Dermis microvascular lymphatic vessel endothelial cell (primary cell): ENCODE measurements at regions not wholly inside any gene's neighbourhood (a gene's known extent, or its start where the extent isn't known, plus 50 kb on each side); places are given as distances from the start of the nearest gene placed in this dataset.
"Not testable (repeated sequence)": the region's sequence is repeated elsewhere in the genome, so short reads cannot be mapped to it uniquely, and the experiment has no call there.

Source experiments
- DNase-seq, 2 donors: peaks; one replicate each; pipeline versions ENCODE4 v3.0.0 to v3.0.0-alpha.2; 2010; ENCODE audit warnings: low read depth in 2 of 2

- DNase-seq, result no peak
Measured at GRCh38 chr12:102669056-102669455, 188.7 kb upstream of the IGF1 start.

GRCh38 chr12:102666176-102666575, 185.8 kb upstream of the IGF1 start:
- not testable (repeated sequence) for DNase-seq

- no peak for DNase-seq
Measured at GRCh38 chr12:102659200-102659911, 179.0 kb upstream of the IGF1 start.

GRCh38 chr12:102653406-102653805, 173.0 kb upstream of the IGF1 start:
- DNase-seq, result no peak

GRCh38 chr12:102652645-102653313, 172.4 kb upstream of the IGF1 start:
- no peak for DNase-seq

GRCh38 chr12:102645968-102646367, 165.6 kb upstream of the IGF1 start:
- DNase-seq, result no peak

- no peak for DNase-seq
Measured at GRCh38 chr12:102643879-102644575, 163.7 kb upstream of the IGF1 start.

- DNase-seq, result no peak
Measured at GRCh38 chr12:102642199-102642598, 161.8 kb upstream of the IGF1 start.

GRCh38 chr12:102640658-102641057, 160.3 kb upstream of the IGF1 start:
- not testable (repeated sequence) for DNase-seq

GRCh38 chr12:102638777-102639176, 158.4 kb upstream of the IGF1 start:
- DNase-seq, result no peak

GRCh38 chr12:102633981-102634605, 153.7 kb upstream of the IGF1 start:
- DNase-seq, result no peak

GRCh38 chr12:102631274-102631673, 150.9 kb upstream of the IGF1 start:
- no peak for DNase-seq

GRCh38 chr12:102629262-102629888, 149.0 kb upstream of the IGF1 start:
- no peak for DNase-seq

GRCh38 chr12:102625819-102626218, 145.5 kb upstream of the IGF1 start:
- DNase-seq, result no peak

- no peak for DNase-seq
Measured at GRCh38 chr12:102622618-102623017, 142.3 kb upstream of the IGF1 start.

- DNase-seq, result no peak
Measured at GRCh38 chr12:102618197-102618877, 138.0 kb upstream of the IGF1 start.

GRCh38 chr12:102616692-102617091, 136.3 kb upstream of the IGF1 start:
- DNase-seq, result no peak

- no peak for DNase-seq
Measured at GRCh38 chr12:102611995-102612394, 131.6 kb upstream of the IGF1 start.

- no peak for DNase-seq
Measured at GRCh38 chr12:102609996-102610395, 129.6 kb upstream of the IGF1 start.

GRCh38 chr12:102603021-102603420, 122.7 kb upstream of the IGF1 start:
- no peak for DNase-seq

- no peak for DNase-seq
Measured at GRCh38 chr12:102602521-102602920, 122.2 kb upstream of the IGF1 start.
